SK-N-SH treated with all-trans-retinoic acid at 6 μM for 48 hours (cell line): ENCODE measurements at regions not wholly inside any gene's neighbourhood (a gene's known extent, or its start where the extent isn't known, plus 50 kb on each side); places are given as distances from the start of the nearest gene placed in this dataset.

Source experiments
- CSDC2 ChIP-seq: fragments of 250-450 bp; sonication (Bioruptor Pico); IDR thresholded peaks from 2 replicates; pipeline ENCODE4 v1.5.0; 2020; ENCODE audit warnings: mild to moderate bottlenecking, moderate library complexity
- TCF4 ChIP-seq: fragments of 250-450 bp; sonication (Bioruptor Pico); IDR thresholded peaks from 2 replicates; pipeline ENCODE4 v1.8.0; 2021; ENCODE audit warnings: mild to moderate bottlenecking, moderate library complexity, borderline replicate concordance

DNA sequence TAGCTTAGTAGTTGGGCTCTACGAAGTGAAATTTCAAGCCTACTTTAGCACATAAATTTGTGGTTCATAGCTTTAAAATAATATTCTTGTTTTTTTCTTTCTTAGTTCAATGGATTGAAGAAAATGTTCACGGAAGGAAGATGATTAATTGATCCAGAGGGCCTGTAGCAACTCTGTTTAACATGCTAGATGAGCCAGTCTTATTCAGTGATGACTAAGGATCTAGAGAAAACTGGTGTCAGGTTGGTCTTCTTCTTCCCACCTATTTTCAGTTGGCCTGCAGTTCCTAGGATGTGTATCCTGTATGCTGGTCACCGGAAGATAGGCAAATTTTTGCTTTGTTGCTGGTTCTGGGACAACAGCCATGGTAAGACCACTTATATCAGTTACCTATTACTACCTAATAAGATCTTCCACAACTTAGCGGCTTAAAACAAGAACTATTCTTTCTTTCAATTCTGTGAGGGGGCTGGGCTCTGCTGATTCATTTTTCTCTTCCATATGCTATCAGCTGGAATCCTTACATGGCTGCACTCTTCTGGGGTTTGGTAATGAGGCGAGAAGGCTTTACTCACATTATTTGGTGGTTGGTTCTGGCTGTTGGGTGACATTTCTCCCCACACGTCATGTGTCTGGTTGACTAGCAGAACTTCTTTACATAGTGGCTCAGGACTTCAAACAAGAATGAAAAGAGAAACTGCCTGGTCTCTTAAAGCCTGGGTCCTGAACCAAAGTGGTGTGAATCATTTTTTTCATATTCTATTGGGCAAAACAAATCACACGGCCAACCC, 182.7 kb upstream of the ACTBL2 start:
- TF ChIP-seq CSDC2 (CRISPR knock-in tag) (no peak), TCF4 (CRISPR knock-in tag) (no peak)
